GM12892 (cell line): ENCODE measurements at regions not wholly inside any gene's neighbourhood (a gene's known extent, or its start where the extent isn't known, plus 50 kb on each side); places are given as distances from the start of the nearest gene placed in this dataset.

Source experiments
- POLR2A ChIP-seq: IDR thresholded peaks from 2 replicates; pipeline ENCODE4 v1.6.1; 2011; ENCODE audit warnings: low read depth, low read length, control low read depth
- POLR2AphosphoS5 ChIP-seq: IDR thresholded peaks from 2 replicates; pipeline ENCODE4 v1.6.1; 2011; ENCODE audit warnings: low read depth, low read length, control low read depth
- TAF1 ChIP-seq: IDR thresholded peaks from 2 replicates; pipeline ENCODE4 v1.6.1; 2011; ENCODE audit warnings: low read depth, mild to moderate bottlenecking, control low read depth, low read length, borderline replicate concordance

- TF ChIP-seq POLR2A (no peak), TAF1 (no peak), POLR2AphosphoS5 (no peak)
These were observed 135.9 kb downstream of the C6orf118 start for GRCh38 chr6:165173484-165173883.
